ENCODE measurements at regions not wholly inside any gene's neighbourhood (a gene's known extent, or its start where the extent isn't known, plus 50 kb on each side); places are given as distances from the start of the nearest gene placed in this dataset.

GRCh38 chr6:63487103-63487813 is 85.0 kb upstream of the LOC128125822 start:
- Mint-ChIP-seq H3K36me3 (ENCODE audit: insufficient read depth in 1 of 3, low read depth in 3 of 3) (no peaks in the 10 kb centered on the region), H3K27ac (no peak overlapping the region; a peak in 1 of 7 replicates), H3K4me3 (no peak overlapping the region), H3K4me1 (no peaks in the 10 kb centered on the region), H3K9me3 (no peaks in the 10 kb centered on the region), H3K27me3 (ENCODE audit: low read depth) (peaks cover 1% of the 10 kb centered on the region; the same call in 1 of the 2 replicates)
- Histone ChIP-seq H3K56ac (ENCODE audit: insufficient read length, low read depth, low read length) (no peak overlapping the region), H2BK15ac (ENCODE audit: low read depth, low read length) (no peak overlapping the region), H2BK12ac (ENCODE audit: insufficient read length, low read depth, low read length) (no peak overlapping the region), H3K9ac (ENCODE audit: extremely low read depth, insufficient read length, low read length) (no peak overlapping the region), H4K20me1 (ENCODE audit: control insufficient read depth, insufficient read depth, insufficient read length) (no peaks in the 10 kb centered on the region), H3K79me1 (ENCODE audit: insufficient read depth, low read depth, low read length, poor library complexity, severe bottlenecking) (no peaks in the 10 kb centered on the region), H4K8ac (replicated peaks; ENCODE audit: insufficient read length, low read depth, low read length) (no peak overlapping the region), H3K23me2 (ENCODE audit: insufficient read length, low read depth, low read length, poor library complexity, severe bottlenecking) (no peaks in the 10 kb centered on the region), H3T11ph (ENCODE audit: low read length) (no peak overlapping the region), H3K4ac (ENCODE audit: low read depth, low read length) (no peak overlapping the region), H3K18ac (ENCODE audit: insufficient read length, low read depth, low read length) (no peak overlapping the region), H3K14ac (ENCODE audit: insufficient read depth, low read length) (no peak overlapping the region), H2AK5ac (ENCODE audit: insufficient read length, low read length) (no peak overlapping the region), H3K27me3 (ENCODE audit: insufficient read depth, low read length) (no peaks in the 10 kb centered on the region), H2BK120ac (ENCODE audit: low read depth, low read length, poor library complexity, severe bottlenecking) (no peak overlapping the region), H3K79me2 (ENCODE audit: insufficient read depth, low read length) (no peaks in the 10 kb centered on the region), H3K23ac (ENCODE audit: insufficient read length, low read depth, low read length) (no peak overlapping the region), H3K4me1 (ENCODE audit: insufficient read depth, low read length) (no peaks in the 10 kb centered on the region), H4K91ac (ENCODE audit: insufficient read length, low read depth, low read length) (no peak overlapping the region), H3K9me3 (ENCODE audit: control insufficient read depth, low read depth, low read length) (no peaks in the 10 kb centered on the region), H2BK5ac (ENCODE audit: insufficient read length, low read length) (no peak overlapping the region), H3K27ac (ENCODE audit: insufficient read length, low read depth, low read length) (no peak overlapping the region), H2AFZ (ENCODE audit: low read length) (no peak overlapping the region), H2BK20ac (ENCODE audit: low read depth, low read length, poor library complexity, severe bottlenecking) (no peak overlapping the region), H3K4me2 (ENCODE audit: insufficient read depth, insufficient read length, low read length) (no peak overlapping the region), H4K5ac (ENCODE audit: insufficient read length, low read depth, low read length) (no peak overlapping the region)
- no CpG with 5 or more reads among the region's 9 CpGs for WGBS (ENCODE audit: extremely low coverage, insufficient read length, low lambda C conversion rate)
- no peak for TF ChIP-seq CTCF (conservative IDR thresholded peaks at IDR 0.05)
- no peak for DNase-seq

Data from H9 (cell line).